Calu3 (cell line): ENCODE measurements at regions not wholly inside any gene's neighbourhood (a gene's known extent, or its start where the extent isn't known, plus 50 kb on each side); places are given as distances from the start of the nearest gene placed in this dataset.
"Not testable (repeated sequence)": the region's sequence is repeated elsewhere in the genome, so short reads cannot be mapped to it uniquely, and the experiment has no call there.

Experiments used
- BruUV-seq: library from RNA; stranded (reverse); fragments of 400-500 nt; replicated peaks from 2 replicates; lab custom pipeline; 2021; lab: Mats Ljungman, UMichigan
- CTCF ChIA-PET: fragments of 300-600 bp; sonication (Branson Sonifier 250); formaldehyde crosslinking; loops from one replicate; lab custom pipeline; 2022; ENCODE audit warnings: antibody characterized with exemption; lab: Charles Lee
- DNase-seq: peaks from one replicate; pipeline ENCODE4 v3.0.0; 2022
- H3K27ac Mint-ChIP-seq: one replicate; pipeline ENCODE4 v1.8.0; 2022; ENCODE audit warnings: mixed read lengths; ENCODE audit not compliant: unreplicated experiment
- H3K27me3 Mint-ChIP-seq: one replicate; pipeline ENCODE4 v1.8.0; 2022; ENCODE audit warnings: mixed read lengths; ENCODE audit not compliant: unreplicated experiment
- H3K36me3 Mint-ChIP-seq: one replicate; pipeline ENCODE4 v1.8.0; 2022; ENCODE audit warnings: mild to moderate bottlenecking, moderate library complexity, mixed read lengths; ENCODE audit not compliant: insufficient read depth, unreplicated experiment
- H3K4me1 Mint-ChIP-seq: one replicate; pipeline ENCODE4 v1.8.0; 2022; ENCODE audit warnings: mild to moderate bottlenecking, low read depth, mixed read lengths; ENCODE audit not compliant: unreplicated experiment
- H3K4me3 Mint-ChIP-seq: one replicate; pipeline ENCODE4 v1.8.0; 2022; ENCODE audit warnings: mild to moderate bottlenecking, low read depth, moderate library complexity, mixed read lengths; ENCODE audit not compliant: unreplicated experiment
- H3K9me3 Mint-ChIP-seq: one replicate; pipeline ENCODE4 v1.8.0; 2022; ENCODE audit warnings: low read depth, mixed read lengths; ENCODE audit not compliant: unreplicated experiment
- intact Hi-C: fragments of 100-400 bp; cut with micrococcal nuclease; formaldehyde crosslinking; loops from one replicate; pipeline ENCODE4 v1.10.0; 2022; ENCODE audit not compliant: unreplicated experiment
- TF ChIP-seq, protein P1 (sequence below): fragments of 200-600 bp; IDR thresholded peaks from one replicate; pipeline ENCODE4 v1.8.0; 2022; ENCODE audit warnings: antibody characterized with exemption; ENCODE audit not compliant: unreplicated experiment

DNA sequence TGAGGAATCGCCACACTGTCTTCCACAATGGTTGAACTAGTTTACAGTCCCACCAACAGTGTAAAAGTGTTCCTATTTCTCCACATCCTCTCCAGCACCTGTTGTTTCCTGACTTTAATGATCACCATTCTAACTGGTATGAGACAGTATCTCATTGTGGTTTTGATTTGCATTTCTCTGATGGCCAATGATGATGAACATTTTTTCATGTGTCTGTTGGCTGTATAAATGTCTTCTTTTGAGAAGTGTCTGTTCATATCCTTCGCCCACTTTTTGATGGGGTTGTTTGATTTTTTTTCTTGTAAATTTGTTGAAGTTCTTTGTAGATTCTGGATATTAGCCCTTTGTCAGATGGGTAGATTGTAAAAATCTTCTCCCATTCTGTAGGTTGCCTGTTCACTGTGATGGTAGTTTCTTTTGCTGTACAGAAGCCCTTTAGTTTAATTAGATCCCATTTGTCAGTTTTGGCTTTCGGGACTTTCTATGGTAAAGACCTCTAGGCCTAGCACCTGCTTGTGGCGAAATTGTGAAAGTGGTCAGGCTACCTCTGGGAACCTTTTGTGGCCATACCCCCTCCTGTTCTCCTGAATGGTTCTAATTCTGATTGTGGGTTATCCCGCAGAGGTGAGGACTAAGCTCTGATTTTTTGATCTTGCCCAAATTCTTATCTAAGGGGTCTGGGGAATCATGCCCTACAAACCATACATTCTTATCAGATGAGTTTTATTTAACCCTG, 99.9 kb upstream of the RNU6-1 start:
- CTCF ChIA-PET, H3K27ac Mint-ChIP-seq: not testable (repeated sequence)

DNA sequence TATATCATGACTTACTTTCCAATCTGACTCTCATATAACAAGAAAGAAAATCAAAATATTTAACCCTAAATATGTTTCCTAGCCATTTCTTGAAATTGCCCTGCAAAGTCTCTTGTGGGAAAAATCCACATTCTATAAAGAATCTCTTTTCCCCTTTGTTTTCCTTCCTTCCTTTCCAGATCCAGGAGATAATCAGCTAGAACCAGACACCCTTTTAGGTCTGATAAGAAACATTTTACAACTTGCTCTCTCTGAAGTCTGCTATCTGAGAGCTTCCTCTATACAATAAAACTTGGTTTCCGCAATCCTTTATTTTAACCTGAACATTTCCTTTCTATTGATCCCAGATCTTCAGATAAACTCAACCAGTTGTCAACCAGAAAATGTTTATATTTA, 100.5 kb upstream of the RNU6-1 start:
- DNase-seq: no peak
- Mint-ChIP-seq H3K9me3 (peaks cover 2% of the 10 kb centered on the region), H3K27ac (no peak overlapping the region), H3K4me1 (peaks cover 11% of the 10 kb centered on the region), H3K36me3 (no peaks in the 10 kb centered on the region), H3K4me3 (no peak overlapping the region), H3K27me3 (no peaks in the 10 kb centered on the region)
- BruUV-seq: no TSS peak
- CTCF ChIA-PET: no interaction called here
- intact Hi-C loops: no loop called here
- TF ChIP-seq, protein P1, sequence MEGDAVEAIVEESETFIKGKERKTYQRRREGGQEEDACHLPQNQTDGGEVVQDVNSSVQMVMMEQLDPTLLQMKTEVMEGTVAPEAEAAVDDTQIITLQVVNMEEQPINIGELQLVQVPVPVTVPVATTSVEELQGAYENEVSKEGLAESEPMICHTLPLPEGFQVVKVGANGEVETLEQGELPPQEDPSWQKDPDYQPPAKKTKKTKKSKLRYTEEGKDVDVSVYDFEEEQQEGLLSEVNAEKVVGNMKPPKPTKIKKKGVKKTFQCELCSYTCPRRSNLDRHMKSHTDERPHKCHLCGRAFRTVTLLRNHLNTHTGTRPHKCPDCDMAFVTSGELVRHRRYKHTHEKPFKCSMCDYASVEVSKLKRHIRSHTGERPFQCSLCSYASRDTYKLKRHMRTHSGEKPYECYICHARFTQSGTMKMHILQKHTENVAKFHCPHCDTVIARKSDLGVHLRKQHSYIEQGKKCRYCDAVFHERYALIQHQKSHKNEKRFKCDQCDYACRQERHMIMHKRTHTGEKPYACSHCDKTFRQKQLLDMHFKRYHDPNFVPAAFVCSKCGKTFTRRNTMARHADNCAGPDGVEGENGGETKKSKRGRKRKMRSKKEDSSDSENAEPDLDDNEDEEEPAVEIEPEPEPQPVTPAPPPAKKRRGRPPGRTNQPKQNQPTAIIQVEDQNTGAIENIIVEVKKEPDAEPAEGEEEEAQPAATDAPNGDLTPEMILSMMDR: no peak

More for the DNA sequence above, 99.9 kb upstream of the RNU6-1 start:
- intact Hi-C loops, DNase-seq, H3K36me3 Mint-ChIP-seq, H3K9me3 Mint-ChIP-seq, H3K27me3 Mint-ChIP-seq, BruUV-seq, H3K4me3 Mint-ChIP-seq: not testable (repeated sequence)
- H3K4me1 Mint-ChIP-seq: peaks cover 11% of the 10 kb centered on the region

DNA sequence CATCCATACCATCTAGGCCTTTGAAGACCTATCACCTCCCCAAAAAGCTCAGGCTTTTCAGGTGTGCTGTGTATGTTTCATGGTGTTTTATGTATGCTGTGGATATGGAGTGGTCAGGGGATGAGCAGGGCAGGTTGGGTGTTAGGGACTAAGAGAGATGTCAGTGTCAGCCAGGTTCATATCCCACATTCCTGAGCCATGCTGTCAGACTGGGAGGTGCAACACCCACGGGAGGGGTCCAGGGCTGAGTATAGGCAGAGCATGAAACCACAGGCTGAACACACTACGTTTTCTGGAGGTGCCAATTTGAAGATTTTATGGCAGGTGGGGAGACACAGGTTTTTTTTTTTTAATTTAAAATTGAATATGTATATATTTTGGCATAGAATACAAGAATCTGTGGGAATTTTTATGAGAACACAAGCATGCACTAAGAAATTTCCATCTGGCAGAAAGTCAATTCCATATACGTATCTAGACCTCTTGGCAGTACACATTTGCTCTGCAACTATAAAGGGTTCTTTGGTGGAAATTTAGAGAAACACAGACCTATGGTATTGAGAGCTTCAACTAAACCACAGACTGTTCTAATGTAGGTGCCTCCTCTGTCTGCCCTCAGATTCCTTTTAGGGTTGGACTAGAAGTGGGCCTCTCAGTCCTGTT, 101.9 kb upstream of the RNU6-1 start:
- H3K4me3 Mint-ChIP-seq: no peak overlapping the region
- CTCF ChIA-PET: interaction anchor here (0.7 kb wide), 1 partner anchor 705 kb away, joined by 3 read pairs; no protein-coding TSS in a partner anchor
- H3K36me3 Mint-ChIP-seq: no peaks in the 10 kb centered on the region
- intact Hi-C loops: no loop called here
- H3K4me1 Mint-ChIP-seq: peaks cover 21% of the 10 kb centered on the region
- DNase-seq: peak; percentile 32
- no peaks in the 10 kb centered on the region for H3K27me3 Mint-ChIP-seq
- H3K27ac Mint-ChIP-seq: peak overlapping the region; percentile 7
- H3K9me3 Mint-ChIP-seq: peaks cover 2% of the 10 kb centered on the region
- BruUV-seq: no TSS peak
- TF ChIP-seq, protein P1: no peak

DNA sequence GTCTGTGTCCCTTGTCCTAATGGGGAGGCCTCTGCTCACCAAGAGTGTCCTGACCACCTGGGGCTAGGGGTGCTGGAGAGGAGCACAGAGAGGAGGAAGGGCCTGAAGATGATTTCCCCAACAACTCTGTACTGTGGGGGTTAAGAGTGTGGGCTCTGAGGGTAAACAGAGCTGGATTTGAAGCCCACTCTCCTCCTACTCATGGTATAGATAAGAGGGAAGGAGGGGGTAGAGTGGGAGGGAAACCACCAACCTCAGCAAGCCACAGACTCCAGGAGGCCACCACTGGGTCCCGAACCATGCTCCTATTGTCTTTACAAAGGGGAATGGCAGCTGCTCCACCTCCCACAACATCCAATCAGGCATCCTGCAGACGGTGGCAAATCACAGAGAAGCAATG, 103.6 kb upstream of the RNU6-1 start:
- H3K36me3 Mint-ChIP-seq: no peaks in the 10 kb centered on the region
- intact Hi-C loops: no loop called here
- CTCF ChIA-PET: no interaction called here
- TF ChIP-seq, protein P1: no peak
- no peak overlapping the region for H3K27ac Mint-ChIP-seq
- peaks cover 23% of the 10 kb centered on the region for H3K4me1 Mint-ChIP-seq
- H3K9me3 Mint-ChIP-seq: peaks cover 2% of the 10 kb centered on the region
- no peaks in the 10 kb centered on the region for H3K27me3 Mint-ChIP-seq
- H3K4me3 Mint-ChIP-seq: no peak overlapping the region
- no TSS peak for BruUV-seq
- DNase-seq: no peak
